Glomerular visceral epithelial cell (primary cell): ENCODE measurements at regions not wholly inside any gene's neighbourhood (a gene's known extent, or its start where the extent isn't known, plus 50 kb on each side); places are given as distances from the start of the nearest gene placed in this dataset.
"Not testable (repeated sequence)": the region's sequence is repeated elsewhere in the genome, so short reads cannot be mapped to it uniquely, and the experiment has no call there.

ENCODE experiments used
- DNase-seq: peaks from one replicate; pipeline ENCODE4 v3.0.0-alpha.2; 2016; ENCODE audit errors: extremely low spot score

- DNase-seq = peak; percentile 24
These were observed 63.3 kb downstream of the POU4F1 start for GRCh38 chr13:78540058-78540457.

GRCh38 chr13:78526044-78526443, 77.3 kb downstream of the POU4F1 start:
- not testable (repeated sequence) for DNase-seq

- DNase-seq = no peak
These were observed 78.4 kb downstream of the POU4F1 start for GRCh38 chr13:78524936-78525335.

- no peak for DNase-seq
These were observed 82.3 kb downstream of the POU4F1 start for GRCh38 chr13:78521091-78521490.

GRCh38 chr13:78520425-78520824, 82.9 kb downstream of the POU4F1 start:
- DNase-seq = no peak

GRCh38 chr13:78518482-78518881, 84.9 kb downstream of the POU4F1 start:
- not testable (repeated sequence) for DNase-seq

- no peak for DNase-seq
These were observed 103.5 kb downstream of the POU4F1 start for GRCh38 chr13:78499802-78500201.

GRCh38 chr13:78497702-78498355, 105.5 kb downstream of the POU4F1 start:
- no peak for DNase-seq

GRCh38 chr13:78491978-78492377, 111.4 kb downstream of the POU4F1 start:
- no peak for DNase-seq

- not testable (repeated sequence) for DNase-seq
These were observed 113.1 kb downstream of the POU4F1 start for GRCh38 chr13:78490225-78490624.

GRCh38 chr13:78487707-78488106, 115.6 kb downstream of the POU4F1 start:
- no peak for DNase-seq

GRCh38 chr13:78485803-78486202, 117.5 kb downstream of the POU4F1 start:
- no peak for DNase-seq

GRCh38 chr13:78478183-78478582, 125.2 kb downstream of the POU4F1 start:
- no peak for DNase-seq

- DNase-seq = no peak
These were observed 126.4 kb downstream of the POU4F1 start for GRCh38 chr13:78476910-78477309.

- DNase-seq = no peak
These were observed 134.7 kb downstream of the POU4F1 start for GRCh38 chr13:78468621-78469020.

- no peak for DNase-seq
These were observed 138.1 kb downstream of the POU4F1 start for GRCh38 chr13:78465250-78465649.

- DNase-seq = no peak
These were observed 143.2 kb downstream of the POU4F1 start for GRCh38 chr13:78460176-78460575.

GRCh38 chr13:78443839-78444238, 159.5 kb downstream of the POU4F1 start:
- DNase-seq = no peak

- no peak for DNase-seq
These were observed 165.6 kb downstream of the POU4F1 start for GRCh38 chr13:78437781-78438180.

- no peak for DNase-seq
These were observed 167.0 kb downstream of the POU4F1 start for GRCh38 chr13:78436311-78436710.

- no peak for DNase-seq
These were observed 172.0 kb downstream of the POU4F1 start for GRCh38 chr13:78431328-78431727.

GRCh38 chr13:78430811-78431210, 172.5 kb downstream of the POU4F1 start:
- no peak for DNase-seq

- peak; percentile 1 for DNase-seq
These were observed 173.1 kb downstream of the POU4F1 start for GRCh38 chr13:78430166-78430791.

GRCh38 chr13:78428646-78429045, 174.7 kb downstream of the POU4F1 start:
- DNase-seq = no peak
